ENCODE measurements at regions not wholly inside any gene's neighbourhood (a gene's known extent, or its start where the extent isn't known, plus 50 kb on each side); places are given as distances from the start of the nearest gene placed in this dataset.

- TF ChIP-seq CTCF (IDR thresholded peaks at IDR 0.05) = no peak
- no peak for TF ChIP-seq POLR2A (IDR thresholded peaks at IDR 0.05)
- TF ChIP-seq POLR2AphosphoS5 (IDR thresholded peaks at IDR 0.05; ENCODE audit: insufficient read depth in 1 of 2, low read depth in 1 of 2) = no peak
Measured at GRCh38 chr17:55659661-55660060, 63.0 kb downstream of the TMEM100 start.

Measured in vagina (tissue), 2 donors.